RWPE1 (cell line): ENCODE measurements at regions not wholly inside any gene's neighbourhood (a gene's known extent, or its start where the extent isn't known, plus 50 kb on each side); places are given as distances from the start of the nearest gene placed in this dataset.
"Not testable (repeated sequence)": the region's sequence is repeated elsewhere in the genome, so short reads cannot be mapped to it uniquely, and the experiment has no call there.

Source experiments
- CTCF ChIA-PET: fragments of 350-600 bp; sonication (Branson Sonifier 250); formaldehyde crosslinking; extraction: SDS; loops from one replicate; lab custom pipeline; 2021; lab: Yijun Ruan, JAX
- POLR2A ChIA-PET: fragments of 400-600 bp; formaldehyde crosslinking; extraction: SDS; loops from one replicate; lab custom pipeline; 2020; ENCODE audit warnings: antibody characterized with exemption; ENCODE audit not compliant: low non-redundant PET; lab: Yijun Ruan, JAX
- DNase-seq: peaks from one replicate; pipeline ENCODE4 v3.0.0; 2012; ENCODE audit warnings: low spot score
- H3K27ac ChIP-seq: fragments of 450-650 bp; 2 replicates; pipeline ENCODE4 v1.5.1; 2017
- TF ChIP-seq, protein P1 (sequence below): fragments of 450-650 bp; conservative IDR thresholded peaks from 2 replicates; pipeline ENCODE4 v1.5.1; 2017; ENCODE audit warnings: low read depth, mild to moderate bottlenecking

DNA sequence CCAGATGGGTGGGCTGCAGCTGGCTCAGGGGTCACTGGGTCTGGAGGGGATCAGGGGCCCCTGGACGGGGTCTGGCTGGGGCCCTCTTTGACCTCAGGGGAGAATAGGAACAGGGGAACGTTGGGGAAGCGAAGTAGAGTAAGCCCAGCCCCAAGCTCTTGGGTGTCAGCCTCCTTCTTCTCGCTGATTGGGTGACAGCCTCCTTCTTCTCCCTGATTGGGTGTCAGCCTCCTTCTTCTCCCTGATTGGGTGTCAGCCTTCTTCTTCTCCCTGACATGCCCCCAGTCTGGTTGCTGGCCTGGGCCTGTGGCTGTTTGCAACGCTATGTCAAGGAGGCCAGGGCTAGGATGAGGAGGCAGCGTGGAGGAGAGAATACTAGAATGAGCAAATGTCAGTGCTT, 76.7 kb upstream of the CASZ1 start:
- CTCF ChIA-PET = no interaction called here
- TF ChIP-seq, protein P1, sequence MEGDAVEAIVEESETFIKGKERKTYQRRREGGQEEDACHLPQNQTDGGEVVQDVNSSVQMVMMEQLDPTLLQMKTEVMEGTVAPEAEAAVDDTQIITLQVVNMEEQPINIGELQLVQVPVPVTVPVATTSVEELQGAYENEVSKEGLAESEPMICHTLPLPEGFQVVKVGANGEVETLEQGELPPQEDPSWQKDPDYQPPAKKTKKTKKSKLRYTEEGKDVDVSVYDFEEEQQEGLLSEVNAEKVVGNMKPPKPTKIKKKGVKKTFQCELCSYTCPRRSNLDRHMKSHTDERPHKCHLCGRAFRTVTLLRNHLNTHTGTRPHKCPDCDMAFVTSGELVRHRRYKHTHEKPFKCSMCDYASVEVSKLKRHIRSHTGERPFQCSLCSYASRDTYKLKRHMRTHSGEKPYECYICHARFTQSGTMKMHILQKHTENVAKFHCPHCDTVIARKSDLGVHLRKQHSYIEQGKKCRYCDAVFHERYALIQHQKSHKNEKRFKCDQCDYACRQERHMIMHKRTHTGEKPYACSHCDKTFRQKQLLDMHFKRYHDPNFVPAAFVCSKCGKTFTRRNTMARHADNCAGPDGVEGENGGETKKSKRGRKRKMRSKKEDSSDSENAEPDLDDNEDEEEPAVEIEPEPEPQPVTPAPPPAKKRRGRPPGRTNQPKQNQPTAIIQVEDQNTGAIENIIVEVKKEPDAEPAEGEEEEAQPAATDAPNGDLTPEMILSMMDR = no peak
- no peak for DNase-seq
- POLR2A ChIA-PET = no interaction called here
- H3K27ac ChIP-seq = no peak overlapping the region

DNA sequence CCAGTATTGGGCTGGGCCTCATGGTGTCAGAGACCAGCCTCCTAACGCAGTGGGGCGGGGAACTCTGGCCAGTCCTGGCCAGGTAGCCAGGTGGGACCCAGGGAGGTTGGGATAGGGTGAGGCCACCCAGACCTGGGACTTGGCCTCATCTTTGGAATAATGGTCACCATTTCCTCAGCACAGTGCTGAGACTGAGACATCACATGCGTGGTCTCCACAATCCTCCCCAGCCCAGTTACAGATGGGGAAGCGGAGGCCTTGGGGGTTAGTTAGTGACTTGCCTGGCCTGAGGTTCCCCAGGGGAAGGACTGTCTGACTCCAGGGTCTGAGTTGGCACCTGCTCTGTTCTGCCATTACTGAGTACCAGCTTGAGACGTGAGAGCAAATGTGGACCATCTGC, 77.9 kb upstream of the CASZ1 start:
- no peak overlapping the region for H3K27ac ChIP-seq
- POLR2A ChIA-PET = no interaction called here
- no peak for DNase-seq

DNA sequence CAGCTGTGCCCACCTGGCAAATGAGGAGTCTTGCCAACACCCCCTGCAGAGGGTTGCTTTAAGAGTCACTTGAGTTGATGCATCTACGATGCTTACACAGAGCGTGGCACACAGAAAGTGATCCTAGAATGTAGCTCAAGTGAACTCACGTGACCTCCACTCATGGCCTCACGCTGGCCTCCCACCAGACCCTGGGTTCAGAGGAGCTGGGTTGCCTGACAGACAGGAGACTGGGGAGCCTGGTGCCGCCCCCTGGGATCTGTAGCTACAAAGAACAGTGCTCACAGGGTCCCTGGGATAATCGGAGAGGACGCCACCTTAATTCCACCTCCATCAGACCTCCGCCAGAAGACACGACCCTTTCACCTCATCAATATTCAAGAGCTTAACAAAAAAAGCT, 81.4 kb upstream of the CASZ1 start:
- no peak for DNase-seq
- CTCF ChIA-PET = no interaction called here
- POLR2A ChIA-PET = no interaction called here
- TF ChIP-seq, protein P1 = no peak
- no peak overlapping the region for H3K27ac ChIP-seq

More for the DNA sequence above, 77.9 kb upstream of the CASZ1 start:
- TF ChIP-seq, protein P1 = no peak
- CTCF ChIA-PET = no interaction called here

DNA sequence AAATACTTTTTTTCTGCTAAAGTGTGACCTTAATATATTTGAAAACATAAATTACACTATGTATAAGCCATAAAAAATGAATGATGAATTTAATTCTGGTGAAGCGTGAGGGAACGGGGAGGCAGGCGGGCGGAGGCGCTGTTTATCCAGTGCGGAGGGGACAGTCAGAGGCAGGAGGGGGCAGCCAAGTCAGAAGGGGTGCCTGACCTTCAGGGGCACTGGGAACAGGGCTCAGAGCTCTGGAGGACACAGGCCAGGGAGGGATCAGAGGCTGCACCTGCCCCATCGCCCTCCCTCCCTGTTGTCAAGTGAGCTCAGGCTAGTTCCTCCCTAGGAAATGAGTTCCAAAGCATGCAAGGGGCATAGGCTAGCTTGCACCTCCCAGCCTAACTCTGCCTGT, 82.0 kb upstream of the CASZ1 start:
- no peak overlapping the region for H3K27ac ChIP-seq
- no peak for DNase-seq
- ChIA-PET CTCF (no interaction called here), POLR2A (no interaction called here)
- TF ChIP-seq, protein P1 = no peak

DNA sequence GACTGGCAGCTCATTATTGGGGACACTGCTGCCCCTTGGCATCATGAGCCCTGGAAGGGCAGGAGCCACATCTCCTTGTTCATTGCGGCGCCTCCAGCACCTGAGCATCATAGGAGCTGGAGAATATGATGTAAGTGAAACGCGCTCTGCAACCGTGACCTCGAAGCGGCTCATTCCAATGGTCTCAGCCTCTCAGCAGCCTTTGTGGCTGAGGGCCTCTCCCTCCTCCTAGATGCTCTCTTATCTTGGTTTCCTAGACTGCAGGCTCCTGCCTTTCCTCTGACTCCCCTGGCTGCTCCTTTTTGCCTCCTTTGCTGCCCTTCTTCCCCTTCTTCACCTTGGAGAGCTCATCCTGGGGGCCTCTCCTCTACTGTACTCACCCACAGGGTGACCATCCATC, 83.6 kb upstream of the CASZ1 start:
- DNase-seq = no peak
- ChIA-PET CTCF (interaction anchor here (0.6 kb wide), 1 partner anchor 10 kb away, joined by 3 read pairs; no protein-coding TSS in a partner anchor), POLR2A (no interaction called here)
- H3K27ac ChIP-seq = no peak overlapping the region
- TF ChIP-seq, protein P1 = no peak

DNA sequence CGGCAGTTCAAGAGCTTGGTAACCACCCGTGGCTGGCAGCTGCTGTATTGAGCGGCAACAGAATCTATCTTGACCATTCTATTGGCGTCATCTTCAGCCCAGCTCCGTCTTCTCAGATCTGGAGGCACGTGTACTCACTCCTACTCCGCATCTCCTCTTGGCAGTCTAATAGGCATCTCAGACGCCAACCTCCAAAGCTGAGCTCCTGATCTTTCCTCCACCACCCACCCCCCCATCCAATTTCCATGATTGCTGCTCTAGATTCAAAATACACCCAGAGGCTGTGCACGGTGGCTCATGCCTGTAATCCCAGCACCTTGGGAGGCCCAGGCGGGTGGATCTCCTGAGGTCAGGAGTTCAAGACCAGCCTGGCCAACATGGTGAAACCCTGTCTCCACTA, 84.6 kb upstream of the CASZ1 start:
- CTCF ChIA-PET = no interaction called here
- no peak for DNase-seq
- POLR2A ChIA-PET = no interaction called here
- TF ChIP-seq, protein P1 = no peak
- H3K27ac ChIP-seq = no peak overlapping the region

DNA sequence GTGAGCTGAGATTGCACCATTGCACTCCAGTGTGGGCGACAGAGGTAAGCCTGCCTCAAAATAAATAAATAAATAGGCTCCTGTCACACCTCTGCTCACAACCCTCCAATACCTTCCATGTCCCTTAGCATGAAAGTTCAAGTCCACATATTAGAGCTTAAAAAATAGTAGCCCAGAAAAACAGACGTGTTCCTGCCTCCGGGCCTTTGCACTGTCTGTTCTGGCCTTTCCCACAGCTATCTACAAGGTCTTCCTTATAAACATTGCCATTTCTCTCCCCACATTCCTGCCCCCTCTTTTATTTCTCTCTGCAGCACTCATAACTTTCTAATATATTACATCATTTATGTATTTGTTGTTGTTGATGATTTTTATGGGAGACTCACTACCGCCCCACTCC, 85.6 kb upstream of the CASZ1 start:
- ChIA-PET CTCF (no interaction called here), POLR2A (no interaction called here)
- no peak overlapping the region for H3K27ac ChIP-seq
- DNase-seq = no peak
- TF ChIP-seq, protein P1 = no peak

DNA sequence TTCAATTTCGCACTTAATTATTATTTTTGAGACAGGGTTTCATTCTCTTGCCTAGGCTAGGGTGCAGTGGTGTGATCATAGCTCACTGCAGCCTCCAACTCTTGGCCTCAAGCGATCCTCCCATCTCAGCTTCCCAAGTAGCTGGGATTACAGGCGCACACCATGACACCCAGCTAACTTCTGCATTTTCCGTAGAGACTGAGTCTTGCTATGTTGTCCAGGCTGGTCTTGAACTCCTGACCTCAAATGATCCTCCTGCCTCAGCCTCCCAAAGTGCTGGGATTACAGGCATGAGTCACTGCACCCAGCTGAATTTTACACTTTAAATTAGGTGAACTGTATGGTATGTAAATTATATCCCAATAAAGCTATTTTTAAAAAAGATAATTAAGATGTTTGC, 90.6 kb upstream of the CASZ1 start:
- H3K27ac ChIP-seq, DNase-seq, POLR2A ChIA-PET: not testable (repeated sequence)
- CTCF ChIA-PET = interaction anchor here (1.1 kb wide), 1 partner anchor 15 kb away, joined by 5 read pairs; no protein-coding TSS in a partner anchor
